ENCODE measurements at regions not wholly inside any gene's neighbourhood (a gene's known extent, or its start where the extent isn't known, plus 50 kb on each side); places are given as distances from the start of the nearest gene placed in this dataset.

DNA sequence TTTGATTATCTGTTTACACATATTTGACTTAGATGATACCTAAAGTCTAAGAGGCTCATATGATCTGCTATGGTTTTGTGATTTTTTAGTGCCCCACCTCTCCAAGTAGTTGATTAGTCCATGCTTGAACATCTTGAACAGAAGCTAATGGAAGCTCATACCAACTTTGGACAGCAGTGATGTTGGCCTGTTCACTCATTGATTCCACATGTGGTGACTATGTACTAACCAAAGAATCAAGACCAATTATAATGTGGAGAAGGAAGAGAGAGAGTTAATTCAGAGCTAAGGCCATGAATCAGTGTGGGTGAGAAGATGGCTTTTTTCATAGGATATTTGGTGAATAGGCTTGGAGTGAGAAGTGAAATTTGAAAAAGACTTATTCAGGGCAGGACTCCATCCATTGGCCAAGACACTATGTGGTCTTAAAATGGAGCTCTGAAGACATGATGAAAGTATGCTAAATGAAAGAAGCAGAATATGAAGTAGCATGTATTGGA, 178.3 kb upstream of the TWIST2 start:
- ATAC-seq (ENCODE audit: insufficient read depth, low FRiP score) (no peak), DNase-seq (no peak)
- no peaks in the 10 kb centered on the region for H3K36me3 ChIP-seq (ENCODE audit: control insufficient read depth in 4 of 4, insufficient read depth in 4 of 4, low read length in 4 of 4)
- peaks cover 0 to 3% (median 0%) of the 10 kb centered on the region in 4 donors for H3K9me3 ChIP-seq (ENCODE audit: control insufficient read depth in 4 of 4, insufficient read depth in 3 of 4, low read length in 3 of 4)
- no peak overlapping the region for H3K9ac ChIP-seq (ENCODE audit: insufficient read depth in 1 of 2, low read length in 2 of 2)
- no peak overlapping the region for H3K27ac ChIP-seq (ENCODE audit: low read depth in 1 of 2, low read length in 1 of 2)
- no peaks in the 10 kb centered on the region for H3K4me1 ChIP-seq (ENCODE audit: control insufficient read depth in 5 of 5, insufficient read depth in 5 of 5, low read length in 5 of 5)
- no peak overlapping the region for H3K4me3 ChIP-seq
- H3K27me3 ChIP-seq (ENCODE audit: control insufficient read depth in 3 of 3, insufficient read depth in 3 of 3, low read length in 2 of 3): no peaks in the 10 kb centered on the region
- TF ChIP-seq, protein P1, sequence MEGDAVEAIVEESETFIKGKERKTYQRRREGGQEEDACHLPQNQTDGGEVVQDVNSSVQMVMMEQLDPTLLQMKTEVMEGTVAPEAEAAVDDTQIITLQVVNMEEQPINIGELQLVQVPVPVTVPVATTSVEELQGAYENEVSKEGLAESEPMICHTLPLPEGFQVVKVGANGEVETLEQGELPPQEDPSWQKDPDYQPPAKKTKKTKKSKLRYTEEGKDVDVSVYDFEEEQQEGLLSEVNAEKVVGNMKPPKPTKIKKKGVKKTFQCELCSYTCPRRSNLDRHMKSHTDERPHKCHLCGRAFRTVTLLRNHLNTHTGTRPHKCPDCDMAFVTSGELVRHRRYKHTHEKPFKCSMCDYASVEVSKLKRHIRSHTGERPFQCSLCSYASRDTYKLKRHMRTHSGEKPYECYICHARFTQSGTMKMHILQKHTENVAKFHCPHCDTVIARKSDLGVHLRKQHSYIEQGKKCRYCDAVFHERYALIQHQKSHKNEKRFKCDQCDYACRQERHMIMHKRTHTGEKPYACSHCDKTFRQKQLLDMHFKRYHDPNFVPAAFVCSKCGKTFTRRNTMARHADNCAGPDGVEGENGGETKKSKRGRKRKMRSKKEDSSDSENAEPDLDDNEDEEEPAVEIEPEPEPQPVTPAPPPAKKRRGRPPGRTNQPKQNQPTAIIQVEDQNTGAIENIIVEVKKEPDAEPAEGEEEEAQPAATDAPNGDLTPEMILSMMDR (IDR thresholded peaks at IDR 0.05; ENCODE audit: control extremely low read depth, extremely low read depth): no peak

GRCh38 chr2:238670111-238670585, 177.7 kb upstream of the TWIST2 start:
- Histone ChIP-seq H3K4me3 (no peak overlapping the region), H3K9ac (ENCODE audit: insufficient read depth in 1 of 2, low read length in 2 of 2) (no peak overlapping the region), H3K36me3 (ENCODE audit: control insufficient read depth in 4 of 4, insufficient read depth in 4 of 4, low read length in 4 of 4) (no peaks in the 10 kb centered on the region), H3K9me3 (ENCODE audit: control insufficient read depth in 4 of 4, insufficient read depth in 3 of 4, low read length in 3 of 4) (peaks cover 0 to 3% (median 0%) of the 10 kb centered on the region in 4 donors), H3K27ac (ENCODE audit: low read depth in 1 of 2, low read length in 1 of 2) (no peak overlapping the region), H3K27me3 (ENCODE audit: control insufficient read depth in 3 of 3, insufficient read depth in 3 of 3, low read length in 2 of 3) (no peaks in the 10 kb centered on the region), H3K4me1 (ENCODE audit: control insufficient read depth in 5 of 5, insufficient read depth in 5 of 5, low read length in 5 of 5) (no peaks in the 10 kb centered on the region)
- DNase-seq (no peak), ATAC-seq (ENCODE audit: insufficient read depth, low FRiP score) (no peak)
- TF ChIP-seq, protein P1 (IDR thresholded peaks at IDR 0.05; ENCODE audit: control extremely low read depth, extremely low read depth): no peak
- 68 to 75% methylated on average over 4 of the region's 4 CpGs for WGBS, 2 donors

DNA sequence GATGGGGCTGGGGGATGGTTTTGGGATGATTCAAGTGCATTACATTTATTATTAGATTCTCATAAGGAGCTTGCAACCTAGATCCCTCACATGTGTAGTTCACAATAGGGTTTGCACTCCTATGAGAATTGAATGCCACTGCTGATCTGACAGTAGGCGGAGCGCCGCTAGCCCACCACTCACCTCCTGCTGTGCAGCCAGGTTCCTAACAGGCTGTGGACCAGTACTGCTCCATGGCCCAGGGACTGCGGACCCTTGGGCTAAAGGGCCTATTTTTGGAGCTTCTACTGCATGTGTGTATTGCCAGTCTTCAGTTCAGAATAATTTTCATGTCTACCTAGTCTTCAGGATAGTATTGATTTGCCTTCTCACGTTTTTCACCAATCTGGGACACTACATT, 165.3 kb upstream of the TWIST2 start:
- H3K36me3 ChIP-seq (ENCODE audit: control insufficient read depth in 4 of 4, insufficient read depth in 4 of 4, low read length in 4 of 4): no peaks in the 10 kb centered on the region
- no peak overlapping the region for H3K27ac ChIP-seq (ENCODE audit: low read depth in 1 of 2, low read length in 1 of 2)
- TF ChIP-seq, protein P1 (IDR thresholded peaks at IDR 0.05; ENCODE audit: control extremely low read depth, extremely low read depth): no peak
- H3K4me1 ChIP-seq (ENCODE audit: control insufficient read depth in 5 of 5, insufficient read depth in 5 of 5, low read length in 5 of 5): no peaks in the 10 kb centered on the region
- H3K9ac ChIP-seq (ENCODE audit: insufficient read depth in 1 of 2, low read length in 2 of 2): no peak overlapping the region
- H3K27me3 ChIP-seq (ENCODE audit: control insufficient read depth in 3 of 3, insufficient read depth in 3 of 3, low read length in 2 of 3): peaks cover 0 to 2% (median 0%) of the 10 kb centered on the region in 3 donors
- no peak overlapping the region for H3K4me3 ChIP-seq
- no peak for DNase-seq
- ATAC-seq (ENCODE audit: insufficient read depth, low FRiP score): no peak
- H3K9me3 ChIP-seq (ENCODE audit: control insufficient read depth in 4 of 4, insufficient read depth in 3 of 4, low read length in 3 of 4): peaks cover 0 to 2% (median 0%) of the 10 kb centered on the region in 4 donors
- WGBS, 2 donors: 89 to 90% methylated on average over 5 of the region's 5 CpGs
